ENCODE measurements at regions not wholly inside any gene's neighbourhood (a gene's known extent, or its start where the extent isn't known, plus 50 kb on each side); places are given as distances from the start of the nearest gene placed in this dataset.

- Histone ChIP-seq H3K27me3 (no peaks in the 10 kb centered on the region), H3K9me3 (replicated peaks in 1 of 3) (no peaks in the 10 kb centered on the region), H3K27ac (no peak overlapping the region), H3K36me3 (replicated peaks in 1 of 2) (no peaks in the 10 kb centered on the region), H3K4me3 (no peak overlapping the region), H3K4me1 (replicated peaks in 1 of 2) (no peaks in the 10 kb centered on the region)
- WGBS, 4 donors: 88 to 95% (median 90%) methylated on average over 1 of the region's 1 CpG
- TF ChIP-seq, protein P1, sequence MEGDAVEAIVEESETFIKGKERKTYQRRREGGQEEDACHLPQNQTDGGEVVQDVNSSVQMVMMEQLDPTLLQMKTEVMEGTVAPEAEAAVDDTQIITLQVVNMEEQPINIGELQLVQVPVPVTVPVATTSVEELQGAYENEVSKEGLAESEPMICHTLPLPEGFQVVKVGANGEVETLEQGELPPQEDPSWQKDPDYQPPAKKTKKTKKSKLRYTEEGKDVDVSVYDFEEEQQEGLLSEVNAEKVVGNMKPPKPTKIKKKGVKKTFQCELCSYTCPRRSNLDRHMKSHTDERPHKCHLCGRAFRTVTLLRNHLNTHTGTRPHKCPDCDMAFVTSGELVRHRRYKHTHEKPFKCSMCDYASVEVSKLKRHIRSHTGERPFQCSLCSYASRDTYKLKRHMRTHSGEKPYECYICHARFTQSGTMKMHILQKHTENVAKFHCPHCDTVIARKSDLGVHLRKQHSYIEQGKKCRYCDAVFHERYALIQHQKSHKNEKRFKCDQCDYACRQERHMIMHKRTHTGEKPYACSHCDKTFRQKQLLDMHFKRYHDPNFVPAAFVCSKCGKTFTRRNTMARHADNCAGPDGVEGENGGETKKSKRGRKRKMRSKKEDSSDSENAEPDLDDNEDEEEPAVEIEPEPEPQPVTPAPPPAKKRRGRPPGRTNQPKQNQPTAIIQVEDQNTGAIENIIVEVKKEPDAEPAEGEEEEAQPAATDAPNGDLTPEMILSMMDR (IDR thresholded peaks at IDR 0.05): no peak
- no peak for TF ChIP-seq POLR2A (IDR thresholded peaks at IDR 0.05)
- DNase-seq: no peak
- intact Hi-C loops (cut with DNase I): no loop called here
Measured at GRCh38 chr10:30518907-30519306, 84.9 kb downstream of the MAP3K8 start.

Data from adrenal gland (tissue), 9 donors.